ENCODE measurements at regions not wholly inside any gene's neighbourhood (a gene's known extent, or its start where the extent isn't known, plus 50 kb on each side); places are given as distances from the start of the nearest gene placed in this dataset.

DNA sequence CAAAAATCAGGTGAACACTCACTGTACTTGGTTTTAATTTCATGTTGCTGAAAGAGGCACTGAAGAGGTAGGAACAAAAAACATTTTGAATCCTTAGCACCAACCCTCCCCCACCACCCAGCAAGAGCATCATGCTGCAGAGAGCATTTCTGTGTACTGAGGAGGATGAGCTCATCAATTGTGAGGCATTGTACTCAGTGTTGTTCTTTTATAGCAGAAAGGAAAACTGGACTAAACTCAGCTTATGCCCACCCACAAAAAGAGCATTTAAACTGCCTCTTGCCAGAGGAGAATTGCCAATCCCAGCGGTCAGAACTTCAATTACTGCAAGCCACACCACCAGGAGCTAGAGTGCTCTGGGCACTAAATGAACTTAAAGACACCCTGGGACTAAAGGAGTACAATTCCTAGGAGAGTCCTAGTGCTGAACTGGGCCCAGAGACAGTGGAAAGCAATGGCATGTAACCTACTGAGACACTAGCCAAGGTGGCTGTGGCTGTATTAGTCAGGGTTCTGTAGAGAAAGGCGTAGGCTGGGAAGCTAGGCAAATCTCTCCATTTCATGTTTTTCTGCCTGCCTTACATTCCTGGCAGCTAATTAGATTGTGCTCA, 280.7 kb upstream of the KLHL4 start:
- Histone ChIP-seq H3K36me3 (replicated peaks; ENCODE audit: low read depth, low read length) (no peaks in the 10 kb centered on the region), H3K4me3 (ENCODE audit: low read length) (no peak overlapping the region), H2AFZ (ENCODE audit: low read depth, low read length) (no peak overlapping the region), H3K79me2 (ENCODE audit: low read length) (no peaks in the 10 kb centered on the region), H3K4me2 (ENCODE audit: low read length) (no peak overlapping the region), H3K4me1 (ENCODE audit: low read length) (no peaks in the 10 kb centered on the region), H4K20me1 (ENCODE audit: insufficient read depth, low read length) (no peaks in the 10 kb centered on the region), H3K27me3 (ENCODE audit: low read depth, low read length) (no peaks in the 10 kb centered on the region), H3K27ac (ENCODE audit: low read length) (no peak overlapping the region), H3K9ac (ENCODE audit: low read length) (no peak overlapping the region), H3K9me3 (ENCODE audit: insufficient read depth, low read length) (no peaks in the 10 kb centered on the region)
- TF ChIP-seq, protein P1, sequence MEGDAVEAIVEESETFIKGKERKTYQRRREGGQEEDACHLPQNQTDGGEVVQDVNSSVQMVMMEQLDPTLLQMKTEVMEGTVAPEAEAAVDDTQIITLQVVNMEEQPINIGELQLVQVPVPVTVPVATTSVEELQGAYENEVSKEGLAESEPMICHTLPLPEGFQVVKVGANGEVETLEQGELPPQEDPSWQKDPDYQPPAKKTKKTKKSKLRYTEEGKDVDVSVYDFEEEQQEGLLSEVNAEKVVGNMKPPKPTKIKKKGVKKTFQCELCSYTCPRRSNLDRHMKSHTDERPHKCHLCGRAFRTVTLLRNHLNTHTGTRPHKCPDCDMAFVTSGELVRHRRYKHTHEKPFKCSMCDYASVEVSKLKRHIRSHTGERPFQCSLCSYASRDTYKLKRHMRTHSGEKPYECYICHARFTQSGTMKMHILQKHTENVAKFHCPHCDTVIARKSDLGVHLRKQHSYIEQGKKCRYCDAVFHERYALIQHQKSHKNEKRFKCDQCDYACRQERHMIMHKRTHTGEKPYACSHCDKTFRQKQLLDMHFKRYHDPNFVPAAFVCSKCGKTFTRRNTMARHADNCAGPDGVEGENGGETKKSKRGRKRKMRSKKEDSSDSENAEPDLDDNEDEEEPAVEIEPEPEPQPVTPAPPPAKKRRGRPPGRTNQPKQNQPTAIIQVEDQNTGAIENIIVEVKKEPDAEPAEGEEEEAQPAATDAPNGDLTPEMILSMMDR (IDR thresholded peaks at IDR 0.05; ENCODE audit: low read depth, low read length), result no peak
- TF ChIP-seq EZH2phosphoT487 (IDR thresholded peaks at IDR 0.05; ENCODE audit: low read depth), result no peak

DNA sequence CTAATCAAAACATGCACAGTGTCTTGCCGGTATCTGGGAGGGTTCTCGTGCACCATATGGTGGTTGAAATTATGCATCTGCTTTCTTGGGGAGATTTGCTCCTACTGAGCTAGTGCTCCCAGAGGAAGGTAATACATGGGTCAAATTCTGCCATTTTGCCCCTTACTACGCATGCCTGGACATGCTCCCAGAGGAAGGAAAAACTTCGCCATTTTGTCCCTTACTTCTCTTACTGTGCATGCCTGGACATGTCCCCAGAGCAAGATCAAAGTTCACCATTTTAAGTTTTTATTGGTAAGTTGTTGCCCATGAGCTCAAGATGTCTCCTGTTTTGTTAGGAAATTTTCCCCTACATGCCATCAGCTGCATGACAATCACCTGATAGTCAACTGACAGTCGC, 252.1 kb upstream of the KLHL4 start:
- no peaks in the 10 kb centered on the region for H3K36me3 ChIP-seq (replicated peaks; ENCODE audit: low read depth, low read length)
- no peak overlapping the region for H2AFZ ChIP-seq (ENCODE audit: low read depth, low read length)
- H3K27ac ChIP-seq (ENCODE audit: low read length), result no peak overlapping the region
- no peak overlapping the region for H3K4me2 ChIP-seq (ENCODE audit: low read length)
- no peak overlapping the region for H3K4me3 ChIP-seq (ENCODE audit: low read length)
- TF ChIP-seq, protein P1 (IDR thresholded peaks at IDR 0.05; ENCODE audit: low read depth, low read length), result no peak
- no peak for TF ChIP-seq EZH2phosphoT487 (IDR thresholded peaks at IDR 0.05; ENCODE audit: low read depth)
- no peak overlapping the region for H3K9ac ChIP-seq (ENCODE audit: low read length)
- no peaks in the 10 kb centered on the region for H3K9me3 ChIP-seq (ENCODE audit: insufficient read depth, low read length)
- no peaks in the 10 kb centered on the region for H3K4me1 ChIP-seq (ENCODE audit: low read length)
- H3K27me3 ChIP-seq (ENCODE audit: low read depth, low read length), result no peaks in the 10 kb centered on the region
- H3K79me2 ChIP-seq (ENCODE audit: low read length), result no peaks in the 10 kb centered on the region
- no peaks in the 10 kb centered on the region for H4K20me1 ChIP-seq (ENCODE audit: insufficient read depth, low read length)

DNA sequence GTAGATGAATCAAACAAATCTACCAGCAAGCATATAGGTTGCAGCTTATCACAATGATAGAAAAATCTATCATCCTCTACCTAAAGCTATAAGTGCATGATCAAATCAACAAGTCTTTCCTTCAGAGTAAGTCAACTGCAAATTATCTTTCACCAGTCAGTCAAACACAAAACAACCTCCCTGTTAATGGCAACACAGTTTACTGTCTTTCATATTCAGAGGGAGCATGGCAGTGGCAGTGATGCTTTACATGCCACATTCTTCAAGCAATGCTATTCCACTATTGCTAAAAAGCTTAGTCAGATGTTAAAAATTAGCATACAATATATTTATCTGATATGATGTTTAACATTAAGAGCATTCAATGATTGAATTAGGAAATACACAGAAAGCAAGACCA, 245.1 kb upstream of the KLHL4 start:
- H2AFZ ChIP-seq (ENCODE audit: low read depth, low read length), result no peak overlapping the region
- no peaks in the 10 kb centered on the region for H3K36me3 ChIP-seq (replicated peaks; ENCODE audit: low read depth, low read length)
- no peak overlapping the region for H3K27ac ChIP-seq (ENCODE audit: low read length)
- no peak for TF ChIP-seq EZH2phosphoT487 (IDR thresholded peaks at IDR 0.05; ENCODE audit: low read depth)
- TF ChIP-seq, protein P1 (IDR thresholded peaks at IDR 0.05; ENCODE audit: low read depth, low read length), result no peak
- H3K9me3 ChIP-seq (ENCODE audit: insufficient read depth, low read length), result no peaks in the 10 kb centered on the region
- no peaks in the 10 kb centered on the region for H3K79me2 ChIP-seq (ENCODE audit: low read length)
- no peaks in the 10 kb centered on the region for H4K20me1 ChIP-seq (ENCODE audit: insufficient read depth, low read length)
- no peak overlapping the region for H3K9ac ChIP-seq (ENCODE audit: low read length)
- no peak overlapping the region for H3K4me3 ChIP-seq (ENCODE audit: low read length)
- no peaks in the 10 kb centered on the region for H3K27me3 ChIP-seq (ENCODE audit: low read depth, low read length)
- H3K4me1 ChIP-seq (ENCODE audit: low read length), result no peaks in the 10 kb centered on the region
- H3K4me2 ChIP-seq (ENCODE audit: low read length), result no peak overlapping the region

DNA sequence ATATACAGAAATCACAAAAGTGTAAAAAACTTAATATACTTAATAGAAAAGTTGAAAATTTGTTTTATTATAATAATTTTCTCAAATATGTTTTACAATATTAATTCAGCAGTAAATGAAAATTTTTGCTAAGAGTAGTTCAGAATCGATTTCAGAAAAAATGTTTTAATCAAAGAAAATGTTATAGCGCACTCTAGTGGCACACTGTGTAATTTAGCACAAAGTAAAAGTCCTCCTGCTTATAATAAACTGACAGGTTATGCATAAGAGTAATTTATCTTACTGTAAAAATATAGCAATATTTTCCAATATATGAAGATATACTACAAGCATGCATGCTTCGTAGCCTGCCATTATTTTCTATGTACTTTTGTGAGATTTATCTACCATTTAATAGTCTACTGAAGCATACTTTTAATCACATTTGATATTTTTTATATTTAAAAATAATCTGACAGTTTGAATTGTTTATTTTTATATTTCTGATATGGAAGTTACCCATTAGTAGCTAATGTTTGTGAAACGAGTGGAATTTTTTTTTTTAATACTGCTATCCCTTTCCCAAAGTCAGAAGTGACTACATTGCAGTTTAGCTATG, 217.9 kb upstream of the KLHL4 start:
- H3K27me3 ChIP-seq (ENCODE audit: low read depth, low read length), result no peaks in the 10 kb centered on the region
- no peak overlapping the region for H3K9ac ChIP-seq (ENCODE audit: low read length)
- no peaks in the 10 kb centered on the region for H3K9me3 ChIP-seq (ENCODE audit: insufficient read depth, low read length)
- no peaks in the 10 kb centered on the region for H3K4me1 ChIP-seq (ENCODE audit: low read length)
- no peak overlapping the region for H3K4me2 ChIP-seq (ENCODE audit: low read length)
- H3K79me2 ChIP-seq (ENCODE audit: low read length), result no peaks in the 10 kb centered on the region
- no peaks in the 10 kb centered on the region for H3K36me3 ChIP-seq (replicated peaks; ENCODE audit: low read depth, low read length)
- no peak overlapping the region for H3K27ac ChIP-seq (ENCODE audit: low read length)
- TF ChIP-seq, protein P1 (IDR thresholded peaks at IDR 0.05; ENCODE audit: low read depth, low read length), result peak; percentile 54
- TF ChIP-seq EZH2phosphoT487 (IDR thresholded peaks at IDR 0.05; ENCODE audit: low read depth), result no peak
- no peaks in the 10 kb centered on the region for H4K20me1 ChIP-seq (ENCODE audit: insufficient read depth, low read length)
- H2AFZ ChIP-seq (ENCODE audit: low read depth, low read length), result no peak overlapping the region
- no peak overlapping the region for H3K4me3 ChIP-seq (ENCODE audit: low read length)
